Kidney epithelial cell (primary cell): ENCODE measurements at regions not wholly inside any gene's neighbourhood (a gene's known extent, or its start where the extent isn't known, plus 50 kb on each side); places are given as distances from the start of the nearest gene placed in this dataset.

Experiments
- DNase-seq: peaks from one replicate; pipeline ENCODE4 v3.0.0-alpha.2; 2010; ENCODE audit warnings: low read depth
- H3K27me3 ChIP-seq: 2 replicates; pipeline ENCODE4 v1.6.0; 2011; ENCODE audit warnings: low read length; ENCODE audit not compliant: control insufficient read depth, insufficient read depth
- H3K36me3 ChIP-seq: 2 replicates; pipeline ENCODE4 v1.5.1; 2011; ENCODE audit warnings: low read length; ENCODE audit not compliant: control insufficient read depth, insufficient read depth
- H3K4me3 ChIP-seq: 2 replicates; pipeline ENCODE4 v1.5.1; 2011; ENCODE audit warnings: low read depth, mild to moderate bottlenecking, control low read depth, low read length
- CTCF ChIP-seq: IDR thresholded peaks from 2 replicates; pipeline ENCODE4 v1.5.1; 2011; ENCODE audit warnings: mild to moderate bottlenecking, moderate library complexity, low read length, control low read depth, inconsistent platforms; ENCODE audit not compliant: insufficient read depth, poor library complexity, severe bottlenecking

- Histone ChIP-seq H3K4me3 (no peak overlapping the region), H3K36me3 (no peaks in the 10 kb centered on the region), H3K27me3 (no peaks in the 10 kb centered on the region)
- no peak for DNase-seq
- TF ChIP-seq CTCF: no peak
Observed at GRCh38 chr3:148265841-148266240, 431.9 kb upstream of the AGTR1 start.

DNA sequence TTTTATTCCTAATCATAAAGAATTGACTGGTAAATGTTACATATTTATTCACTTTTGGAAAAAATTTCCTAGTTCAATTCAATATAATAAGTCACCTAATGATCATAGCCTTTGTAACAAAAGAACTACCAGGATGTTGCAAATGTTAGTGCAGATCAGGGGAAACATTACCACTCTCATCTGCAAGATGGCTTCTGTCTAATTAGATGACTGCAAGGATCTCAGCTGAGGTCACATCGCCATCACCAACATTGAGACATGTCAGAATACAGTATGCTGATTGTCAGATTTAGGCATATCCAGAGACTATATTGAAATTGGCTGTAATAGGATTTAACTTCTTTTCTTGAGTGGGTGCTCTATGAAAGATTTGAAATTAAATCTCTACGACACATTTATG, 431.4 kb upstream of the AGTR1 start:
- Histone ChIP-seq H3K27me3 (no peaks in the 10 kb centered on the region), H3K4me3 (no peak overlapping the region), H3K36me3 (no peaks in the 10 kb centered on the region)
- no peak for TF ChIP-seq CTCF
- DNase-seq: no peak

GRCh38 chr3:148269816-148270215, 427.9 kb upstream of the AGTR1 start:
- H3K4me3 ChIP-seq: no peak overlapping the region
- DNase-seq: no peak
- no peaks in the 10 kb centered on the region for H3K36me3 ChIP-seq
- no peak for TF ChIP-seq CTCF
- no peaks in the 10 kb centered on the region for H3K27me3 ChIP-seq

GRCh38 chr3:148280623-148281242, 417.0 kb upstream of the AGTR1 start:
- DNase-seq: no peak
- no peak for TF ChIP-seq CTCF
- no peak overlapping the region for H3K4me3 ChIP-seq
- H3K27me3 ChIP-seq: no peaks in the 10 kb centered on the region
- no peaks in the 10 kb centered on the region for H3K36me3 ChIP-seq

DNA sequence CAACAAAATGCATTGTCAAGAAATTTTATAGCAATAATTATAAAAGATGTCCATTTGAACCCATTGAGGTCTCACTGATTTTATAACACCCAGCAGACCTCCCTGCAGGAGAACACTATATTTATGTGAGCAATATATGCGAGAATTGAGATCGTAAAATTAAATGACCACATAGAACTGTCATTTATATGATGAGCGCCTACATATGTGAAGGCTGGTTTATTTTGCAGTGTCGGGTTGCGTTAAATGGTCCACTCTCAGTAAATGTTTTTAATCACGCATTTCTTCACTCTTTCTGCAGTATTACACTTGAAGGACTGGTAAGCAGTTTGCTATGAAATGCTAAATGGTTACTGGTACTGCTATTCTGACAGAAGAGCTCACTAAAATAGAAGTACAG, 408.5 kb upstream of the AGTR1 start:
- Histone ChIP-seq H3K27me3 (no peaks in the 10 kb centered on the region), H3K36me3 (no peaks in the 10 kb centered on the region), H3K4me3 (no peak overlapping the region)
- no peak for DNase-seq
- no peak for TF ChIP-seq CTCF

DNA sequence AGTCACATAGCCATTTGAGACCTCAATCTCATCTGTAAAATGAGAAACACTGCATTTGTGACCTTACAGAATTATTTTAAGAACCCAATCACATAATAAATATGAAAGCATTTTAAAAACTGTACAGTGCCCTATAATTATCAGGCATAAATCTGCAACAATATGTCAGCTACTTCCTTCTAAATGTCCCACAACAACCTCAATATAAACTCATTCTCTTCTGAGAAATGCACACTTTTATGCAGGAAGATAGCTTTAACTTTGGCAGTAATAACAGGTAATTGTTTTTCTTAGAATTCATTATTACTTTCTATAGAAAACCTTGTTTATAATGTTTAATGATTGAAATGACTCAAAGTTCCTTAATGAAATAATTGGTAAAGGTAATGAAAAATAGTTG, 400.7 kb upstream of the AGTR1 start:
- Histone ChIP-seq H3K36me3 (no peaks in the 10 kb centered on the region), H3K27me3 (no peaks in the 10 kb centered on the region), H3K4me3 (no peak overlapping the region)
- no peak for TF ChIP-seq CTCF
- DNase-seq: no peak
